ENCODE measurements at regions not wholly inside any gene's neighbourhood (a gene's known extent, or its start where the extent isn't known, plus 50 kb on each side); places are given as distances from the start of the nearest gene placed in this dataset.

DNA sequence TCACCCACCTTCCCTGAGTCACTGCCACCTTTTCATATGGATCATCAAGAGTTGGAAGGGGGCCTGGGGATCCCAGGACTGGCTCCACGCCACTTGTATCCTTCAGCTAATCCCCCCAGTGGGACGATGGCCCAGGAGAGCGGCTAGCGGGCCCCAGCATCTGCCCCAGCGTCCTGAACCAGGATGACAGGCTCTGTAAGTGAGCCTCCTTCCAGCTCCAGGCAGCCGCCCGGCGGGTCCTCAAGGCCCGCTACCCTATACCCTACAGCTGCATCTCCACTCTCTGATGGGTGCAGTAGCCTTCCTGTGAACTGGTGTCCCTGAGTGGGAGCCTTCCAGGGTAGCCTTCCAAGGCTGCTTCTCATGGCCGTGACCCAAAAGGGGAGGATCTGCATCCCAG is 183.1 kb downstream of the ATG4C start:
- TF ChIP-seq, protein P1, sequence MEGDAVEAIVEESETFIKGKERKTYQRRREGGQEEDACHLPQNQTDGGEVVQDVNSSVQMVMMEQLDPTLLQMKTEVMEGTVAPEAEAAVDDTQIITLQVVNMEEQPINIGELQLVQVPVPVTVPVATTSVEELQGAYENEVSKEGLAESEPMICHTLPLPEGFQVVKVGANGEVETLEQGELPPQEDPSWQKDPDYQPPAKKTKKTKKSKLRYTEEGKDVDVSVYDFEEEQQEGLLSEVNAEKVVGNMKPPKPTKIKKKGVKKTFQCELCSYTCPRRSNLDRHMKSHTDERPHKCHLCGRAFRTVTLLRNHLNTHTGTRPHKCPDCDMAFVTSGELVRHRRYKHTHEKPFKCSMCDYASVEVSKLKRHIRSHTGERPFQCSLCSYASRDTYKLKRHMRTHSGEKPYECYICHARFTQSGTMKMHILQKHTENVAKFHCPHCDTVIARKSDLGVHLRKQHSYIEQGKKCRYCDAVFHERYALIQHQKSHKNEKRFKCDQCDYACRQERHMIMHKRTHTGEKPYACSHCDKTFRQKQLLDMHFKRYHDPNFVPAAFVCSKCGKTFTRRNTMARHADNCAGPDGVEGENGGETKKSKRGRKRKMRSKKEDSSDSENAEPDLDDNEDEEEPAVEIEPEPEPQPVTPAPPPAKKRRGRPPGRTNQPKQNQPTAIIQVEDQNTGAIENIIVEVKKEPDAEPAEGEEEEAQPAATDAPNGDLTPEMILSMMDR (IDR thresholded peaks at IDR 0.05), result no peak
- TF ChIP-seq POLR2A (IDR thresholded peaks at IDR 0.05), result no peak

Data from testis (tissue), 2 donors.